HG03354 (cell line): ENCODE measurements at regions not wholly inside any gene's neighbourhood (a gene's known extent, or its start where the extent isn't known, plus 50 kb on each side); places are given as distances from the start of the nearest gene placed in this dataset.

Experiments used
- ATAC-seq: cut with Tn5 transposase; IDR thresholded peaks from one replicate; pipeline ENCODE4 v1.9.1; 2021; ENCODE audit warnings: mild to moderate bottlenecking; ENCODE audit not compliant: unreplicated experiment, poor library complexity, severe bottlenecking

DNA sequence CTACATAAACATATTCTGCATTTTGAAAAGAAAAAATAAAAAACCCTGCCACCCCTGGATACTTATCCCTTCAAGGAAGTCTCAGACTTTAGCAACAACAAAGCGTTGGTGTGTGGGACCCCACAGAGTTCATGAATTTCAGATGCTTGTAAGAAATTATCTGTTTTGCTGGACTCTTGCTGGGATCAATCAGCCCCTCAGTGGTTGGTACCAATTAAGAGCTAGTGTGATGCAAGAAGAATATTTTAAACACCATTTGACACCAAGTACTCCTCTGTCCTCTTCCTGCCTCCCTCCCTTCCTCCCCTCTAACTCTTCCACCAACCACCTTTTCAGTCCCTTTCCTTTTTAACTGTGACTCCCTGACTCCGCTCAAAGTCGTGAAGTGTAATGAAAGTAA is 51.5 kb downstream of the SST start:
- ATAC-seq: no peak

DNA sequence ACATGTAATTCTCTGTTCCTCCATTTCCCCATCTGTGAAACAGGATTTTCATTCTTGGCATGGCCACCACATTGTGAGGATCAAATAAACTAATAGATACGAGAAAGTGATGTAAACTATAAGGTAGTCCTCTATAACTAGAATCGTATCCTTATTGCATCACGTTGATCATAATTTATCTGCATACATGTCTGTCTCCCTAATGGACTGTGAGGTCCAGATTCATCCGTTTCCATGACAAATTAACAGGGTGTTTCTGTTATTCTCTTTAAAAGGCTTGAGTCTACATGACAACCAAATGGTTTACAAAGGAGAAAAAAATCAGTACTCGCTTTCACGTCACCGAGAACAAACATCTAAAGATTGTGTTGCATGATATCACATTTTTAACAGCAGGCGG is 53.0 kb downstream of the SST start:
- ATAC-seq: no peak

DNA sequence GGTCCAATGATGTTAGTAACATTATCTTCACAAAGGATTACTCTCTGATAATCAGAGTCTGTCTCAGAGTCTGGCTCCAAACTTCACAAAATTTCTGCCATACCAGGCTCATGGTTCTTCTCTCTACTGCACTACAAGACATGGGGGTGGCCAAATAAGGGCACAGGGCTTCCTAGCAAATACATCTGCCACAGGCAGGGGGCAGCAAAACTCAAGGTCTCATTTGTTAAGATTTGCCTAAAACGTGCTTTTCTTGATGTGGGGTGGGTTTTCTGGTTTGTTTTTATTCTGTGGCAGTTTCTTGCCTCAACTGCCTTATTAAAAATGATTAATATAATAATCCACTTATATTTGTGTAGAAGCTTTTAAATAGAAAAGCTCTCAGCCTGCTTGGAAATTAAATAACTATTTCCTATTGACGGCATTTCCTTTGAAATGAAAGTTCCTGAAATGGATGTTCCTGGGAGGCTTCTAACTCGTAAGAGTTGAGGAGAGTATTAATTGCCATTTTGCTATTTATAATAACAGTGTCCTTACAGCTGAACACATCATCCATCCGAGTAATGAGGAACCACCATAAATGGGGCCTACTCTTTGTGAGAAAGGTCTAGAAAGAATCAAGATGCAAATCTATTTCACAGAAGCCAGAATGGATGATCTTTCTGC is 53.8 kb downstream of the SST start:
- peak; percentile 86 for ATAC-seq

DNA sequence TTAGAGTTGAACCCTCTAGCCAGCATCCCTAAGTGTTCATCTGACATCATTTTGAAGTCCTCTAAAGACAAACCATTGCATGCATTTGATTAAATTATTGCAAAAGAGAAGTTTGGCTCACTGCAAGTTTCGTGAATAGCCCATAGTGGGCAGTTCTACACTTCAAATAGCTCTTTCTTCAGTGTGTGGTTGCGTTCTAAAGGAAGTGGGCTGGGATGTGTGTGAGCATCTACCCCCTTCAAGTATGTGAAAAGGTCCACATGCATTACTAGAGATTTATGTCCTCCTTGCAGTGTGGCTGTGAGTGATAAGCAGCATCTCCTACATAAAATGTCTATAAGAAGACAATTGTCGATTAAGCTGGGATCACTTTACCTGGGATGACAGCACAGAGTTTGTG is 54.6 kb downstream of the SST start:
- no peak for ATAC-seq

DNA sequence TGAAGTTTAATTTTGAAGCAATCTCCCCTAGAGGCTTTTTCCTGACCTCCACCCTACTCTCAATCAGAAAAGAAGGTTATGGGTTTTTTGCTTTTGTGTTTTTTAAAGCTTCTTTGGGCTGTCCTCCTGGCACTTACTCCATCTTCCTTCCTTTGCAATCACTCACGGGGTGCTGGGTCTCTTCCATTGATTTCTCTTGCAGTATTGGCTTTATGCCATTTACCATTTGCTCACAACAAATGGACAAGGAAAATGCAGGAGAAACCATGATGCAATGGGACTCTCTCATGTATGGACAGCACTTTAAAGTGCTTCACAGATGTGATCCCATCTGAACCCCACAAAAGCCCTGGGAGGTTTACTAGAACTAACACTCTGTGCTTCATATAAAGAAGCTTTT is 57.5 kb downstream of the SST start:
- no peak for ATAC-seq

DNA sequence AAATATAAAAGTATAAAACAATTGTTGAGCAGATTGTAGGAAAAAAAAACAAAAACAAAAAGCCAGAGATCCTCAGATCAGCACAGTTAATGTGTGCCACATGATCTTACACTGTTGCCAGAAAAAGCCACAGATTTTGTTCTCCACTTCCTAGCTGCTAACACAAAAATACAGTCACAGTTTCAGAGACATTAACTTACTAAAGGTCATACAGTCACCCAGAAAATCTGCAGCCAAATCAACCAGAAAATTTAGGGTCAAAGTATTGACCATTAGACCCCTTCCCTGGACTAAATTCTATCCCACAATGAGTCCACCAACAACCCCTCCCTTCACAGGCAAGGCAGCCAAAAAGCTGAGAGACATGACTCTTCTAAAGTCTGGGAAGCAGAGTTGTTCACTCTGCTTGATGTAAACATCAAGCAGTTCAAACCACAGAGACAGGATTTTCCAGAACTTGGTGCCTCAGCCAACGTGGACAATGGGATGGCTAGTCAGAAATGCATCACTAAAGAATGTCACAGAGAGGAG is 59.1 kb downstream of the SST start:
- no peak for ATAC-seq

DNA sequence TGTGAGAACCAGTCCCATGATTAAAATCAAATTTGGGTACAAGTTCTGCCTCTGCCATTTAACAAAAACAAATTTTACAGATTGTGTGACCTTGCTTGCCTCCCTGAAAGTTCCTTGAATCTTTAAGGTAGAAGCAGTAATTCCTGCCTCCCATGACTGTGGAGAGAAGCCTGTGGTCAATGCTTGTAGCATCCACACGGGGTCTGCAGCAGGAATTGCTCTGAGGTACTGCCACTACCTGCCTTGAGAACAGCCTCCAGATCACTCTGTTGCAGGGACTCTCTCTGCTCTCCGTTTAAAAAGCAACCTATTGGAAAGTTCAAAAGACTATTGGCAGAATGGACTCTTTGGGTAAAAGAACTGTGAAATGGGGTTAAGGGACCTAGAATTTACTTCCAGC is 75.9 kb downstream of the SST start:
- no peak for ATAC-seq

DNA sequence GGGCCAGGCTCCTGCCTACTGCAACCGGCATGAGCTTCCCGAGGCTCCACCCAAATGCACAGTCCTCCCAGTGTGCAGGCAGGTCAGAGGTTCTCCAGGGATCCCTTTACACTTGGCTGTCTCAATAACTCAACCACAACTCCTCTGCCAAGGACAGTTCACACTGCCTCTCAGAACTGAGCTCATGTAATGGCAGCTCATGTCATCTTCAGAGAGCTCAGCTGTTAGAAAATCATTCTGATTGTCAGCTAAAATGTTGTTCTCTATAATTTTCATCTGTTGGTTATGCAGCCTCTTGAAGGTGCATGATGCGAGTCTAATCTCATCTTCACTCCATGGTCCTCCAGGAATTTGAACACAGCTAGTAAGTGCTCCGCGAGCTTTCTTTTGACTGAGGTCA is 76.7 kb downstream of the SST start:
- no peak for ATAC-seq

DNA sequence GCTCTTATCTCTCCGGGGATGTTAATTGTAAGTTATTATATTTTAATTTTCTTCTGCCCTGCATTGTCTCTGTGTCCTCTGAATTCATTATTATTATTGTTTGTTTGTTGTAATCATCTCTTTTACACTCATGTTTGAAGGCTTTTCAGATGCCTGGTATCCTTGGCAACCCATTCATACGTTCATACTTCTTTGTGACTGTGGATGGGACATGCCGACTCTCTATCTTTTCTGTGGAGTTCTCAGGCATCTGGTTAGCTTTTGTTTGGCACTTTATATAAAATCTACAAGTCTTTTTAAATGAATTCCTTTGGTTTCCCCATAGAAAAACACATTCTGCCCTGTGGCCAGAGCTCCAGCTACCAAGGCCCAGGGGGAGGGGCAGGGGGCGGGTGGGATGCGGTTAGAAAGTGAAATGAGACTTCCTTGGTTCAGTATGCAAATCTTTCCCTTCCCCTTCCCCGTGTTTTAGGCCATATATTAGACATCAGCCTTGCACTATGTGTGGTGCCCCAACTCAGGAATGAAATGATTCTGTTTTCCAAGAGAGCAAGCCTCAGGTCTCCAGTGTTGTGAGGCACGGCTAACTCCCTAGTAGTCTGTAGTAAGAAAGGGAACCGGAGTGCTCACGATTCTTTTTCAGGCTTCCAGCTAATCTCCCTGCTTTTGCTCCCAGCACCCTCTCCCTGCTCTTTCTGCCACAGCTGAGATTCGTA is 79.2 kb downstream of the SST start:
- no peak for ATAC-seq

DNA sequence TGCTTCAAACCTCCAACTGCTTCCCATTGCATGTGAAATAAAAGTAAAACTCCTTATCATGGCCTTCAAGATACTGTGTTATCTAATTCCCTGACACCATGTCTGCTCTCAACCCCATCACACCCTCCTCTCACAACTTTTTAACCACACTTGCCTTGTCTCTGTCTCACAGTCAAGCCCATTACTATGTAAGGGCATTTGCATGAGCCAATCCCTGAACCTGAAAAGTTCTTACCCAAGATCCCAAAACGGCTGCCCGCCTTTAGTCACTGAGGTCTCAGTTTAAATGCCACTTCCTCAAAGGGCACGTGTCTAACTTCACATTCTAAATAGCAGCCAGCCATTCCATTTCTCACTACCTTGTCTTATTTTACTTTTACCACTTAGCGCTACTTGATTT is 83.1 kb downstream of the SST start:
- ATAC-seq: no peak

DNA sequence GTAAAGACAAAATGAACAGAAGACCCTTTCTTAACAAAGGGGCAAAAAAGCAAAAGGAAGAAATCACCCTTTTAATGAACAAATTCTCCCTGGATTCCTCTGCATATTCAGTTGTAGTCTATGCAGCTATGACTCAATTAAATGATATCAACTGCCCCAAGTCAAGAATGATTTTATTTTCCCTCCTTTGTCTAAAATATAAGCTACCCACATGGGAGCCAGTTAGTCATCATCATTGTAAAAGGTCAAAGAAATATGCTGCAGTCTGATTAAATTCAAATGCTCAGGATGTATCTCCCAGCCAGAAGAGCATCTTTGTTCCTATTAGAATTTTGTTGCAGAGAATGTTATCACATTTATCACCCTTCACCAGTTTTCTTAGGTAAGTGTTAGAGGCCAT is 84.0 kb downstream of the SST start:
- ATAC-seq: no peak

DNA sequence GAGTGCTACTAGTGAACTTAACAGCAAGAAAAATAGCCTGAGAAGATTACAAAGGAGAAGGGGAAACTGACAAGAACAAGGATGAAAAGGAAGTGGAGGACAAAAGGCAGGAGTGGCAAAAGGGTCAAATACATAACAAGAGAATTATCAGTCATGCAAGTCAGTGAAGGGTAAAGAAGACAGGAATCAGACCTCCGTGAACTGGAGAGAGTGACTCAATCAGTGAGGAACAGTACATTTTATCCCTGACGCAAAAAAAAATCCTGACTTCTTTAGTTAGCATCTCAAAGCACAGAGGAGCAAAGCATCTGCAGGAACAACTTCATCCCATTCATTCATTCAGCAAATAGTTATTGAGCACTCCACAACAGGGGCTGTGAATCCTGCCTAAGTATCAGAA is 97.8 kb downstream of the SST start:
- no peak for ATAC-seq

DNA sequence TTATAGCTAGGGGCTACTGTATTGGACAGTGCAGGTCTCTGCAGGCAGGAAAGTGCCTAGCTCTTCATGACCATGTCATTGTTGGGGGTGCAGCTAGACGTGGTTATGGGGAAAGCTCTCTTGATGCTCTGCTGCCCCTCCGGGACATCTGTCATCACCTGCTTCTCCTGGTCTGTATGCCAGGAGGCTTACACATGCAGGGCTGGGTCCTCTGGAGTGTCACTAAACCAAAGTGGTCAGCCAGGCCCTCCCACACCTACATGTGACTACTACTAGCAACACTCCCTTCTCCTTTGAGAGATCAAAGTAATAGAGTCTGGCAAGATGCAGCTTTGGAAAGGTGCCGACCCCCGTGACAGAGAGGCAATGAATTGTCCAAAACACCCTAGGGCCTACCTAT is 98.5 kb downstream of the SST start:
- no peak for ATAC-seq

DNA sequence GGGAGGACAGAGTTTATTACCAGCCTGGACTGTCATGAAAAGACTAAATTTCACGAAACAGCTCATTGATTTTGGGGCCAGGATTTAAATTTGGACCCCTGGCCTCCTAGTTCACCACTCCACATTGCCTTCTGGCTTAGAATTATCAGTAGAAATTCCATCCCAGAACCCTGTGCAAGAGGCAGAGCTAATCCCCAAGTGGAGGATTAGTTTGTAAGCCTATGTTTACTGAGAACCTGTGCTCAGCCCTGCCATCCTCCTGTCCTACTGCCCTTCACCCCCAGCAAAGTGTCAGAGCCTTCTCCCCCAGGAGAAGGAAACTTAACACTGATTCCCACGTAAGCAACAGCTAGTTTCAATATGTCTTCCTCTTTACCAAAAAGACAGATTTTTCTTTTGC is 99.4 kb downstream of the SST start:
- ATAC-seq: no peak

DNA sequence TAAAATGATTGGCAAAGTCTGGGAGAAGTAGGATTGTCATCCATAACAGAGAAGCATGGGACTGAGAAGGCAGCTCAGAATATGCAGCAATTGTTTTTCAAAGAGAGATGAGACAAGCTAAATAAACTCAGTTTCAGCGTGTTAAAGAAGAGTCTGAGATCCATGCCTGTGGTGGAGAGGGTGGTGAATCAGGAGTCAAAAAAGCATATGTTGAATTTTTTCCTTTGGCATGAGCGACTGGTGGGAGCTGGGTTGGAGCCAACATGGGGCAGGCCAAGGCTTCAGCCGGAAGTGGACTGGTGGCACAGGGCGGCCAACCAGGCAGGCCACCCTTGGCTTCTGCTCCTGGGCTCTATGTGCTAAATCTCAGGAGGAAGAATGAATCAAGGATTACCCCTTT is 102.0 kb downstream of the SST start:
- ATAC-seq: no peak

DNA sequence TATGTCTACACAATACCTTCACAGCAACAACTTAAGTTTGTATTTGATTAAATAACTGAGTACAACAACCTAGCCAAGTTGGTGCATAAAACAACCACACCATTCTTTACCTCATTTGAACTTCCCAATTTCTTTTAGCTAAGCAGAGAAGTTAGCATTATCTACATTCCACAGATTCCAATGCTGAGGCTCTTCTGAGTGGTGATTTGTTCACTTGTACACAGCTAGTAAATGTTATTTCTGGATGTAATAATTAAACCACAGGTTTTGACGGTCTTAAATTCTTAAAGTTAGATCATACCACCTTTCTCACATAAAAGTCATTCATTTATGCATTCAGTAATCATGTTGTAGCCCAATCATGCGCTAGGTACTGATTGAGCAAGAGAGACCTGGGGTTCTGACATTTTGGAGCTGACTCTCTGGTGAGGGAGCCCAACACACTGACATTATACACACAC is 102.5 kb downstream of the SST start:
- no peak for ATAC-seq

DNA sequence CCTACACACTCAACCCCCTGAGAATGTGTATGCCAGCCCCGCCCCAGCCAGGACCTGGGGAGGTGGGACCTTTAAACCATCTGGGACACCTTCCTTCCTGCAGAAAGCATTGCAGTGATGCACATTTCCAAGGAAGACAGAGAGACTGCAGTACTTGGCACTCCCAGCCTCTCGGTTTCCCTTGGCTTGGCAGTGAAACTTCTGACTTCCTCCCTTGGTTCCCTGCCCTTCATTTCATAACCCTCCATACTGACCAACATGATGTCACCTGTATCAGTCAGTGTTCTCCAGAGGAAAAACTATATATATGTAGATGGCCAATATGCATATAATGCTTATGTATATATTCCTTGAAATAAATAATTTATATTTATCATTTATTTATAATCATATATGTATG is 103.2 kb downstream of the SST start:
- no peak for ATAC-seq

DNA sequence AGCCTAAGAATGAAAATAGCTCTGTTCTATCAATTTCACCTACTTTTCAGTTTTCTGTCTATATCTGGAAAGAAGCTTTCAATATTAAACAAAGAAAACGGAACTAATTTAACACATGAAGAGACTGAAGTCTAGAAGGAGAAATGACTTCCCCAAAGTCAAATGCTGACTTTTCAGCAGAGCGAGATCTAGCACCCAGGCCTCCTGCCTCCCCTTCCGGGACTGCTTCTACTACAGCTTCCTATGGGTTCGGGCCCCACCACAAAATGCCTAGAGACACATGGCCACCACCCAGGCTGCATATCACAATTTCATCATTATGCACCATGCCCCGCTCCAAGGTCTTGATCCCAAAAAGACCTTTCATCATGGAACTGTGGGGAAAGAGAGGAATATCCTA is 104.5 kb downstream of the SST start:
- no peak for ATAC-seq

DNA sequence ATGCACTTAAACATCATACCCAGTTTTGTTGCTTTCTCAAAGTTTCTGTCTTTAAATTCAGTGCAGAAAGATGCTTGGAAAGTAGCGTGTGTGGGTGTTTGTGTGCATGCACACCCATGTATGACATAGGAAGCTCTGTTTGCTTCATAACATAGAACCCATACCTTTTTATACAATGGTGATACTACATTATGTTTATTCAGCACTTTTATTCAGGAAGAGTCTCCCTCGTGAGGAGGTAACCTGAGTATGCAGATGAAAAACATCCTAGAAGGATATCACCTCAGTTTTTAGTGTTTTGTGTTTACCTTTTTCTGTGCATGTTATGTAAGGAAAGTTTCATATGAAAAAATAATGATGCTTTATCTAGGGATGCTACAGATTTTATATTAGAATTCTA is 111.2 kb downstream of the SST start:
- ATAC-seq: no peak

DNA sequence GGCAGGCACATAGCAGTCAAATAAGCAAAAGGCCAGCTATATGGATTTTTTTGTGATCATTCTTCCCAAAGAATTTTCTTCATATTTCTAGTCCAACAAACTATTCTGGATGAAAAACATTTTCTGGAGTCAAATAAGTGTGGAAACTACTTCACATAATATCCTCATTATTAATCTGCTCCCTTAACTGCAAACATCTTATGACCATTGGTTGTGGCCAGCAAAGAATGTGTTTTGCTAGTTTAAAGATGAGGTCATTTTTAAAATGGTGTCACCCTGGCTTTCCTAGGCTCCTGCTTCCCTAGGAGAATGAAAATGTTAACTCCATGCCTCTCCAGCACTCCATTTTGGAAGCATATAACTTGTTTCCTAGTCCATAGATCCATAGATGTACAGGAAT is 118.8 kb downstream of the SST start:
- ATAC-seq: no peak

DNA sequence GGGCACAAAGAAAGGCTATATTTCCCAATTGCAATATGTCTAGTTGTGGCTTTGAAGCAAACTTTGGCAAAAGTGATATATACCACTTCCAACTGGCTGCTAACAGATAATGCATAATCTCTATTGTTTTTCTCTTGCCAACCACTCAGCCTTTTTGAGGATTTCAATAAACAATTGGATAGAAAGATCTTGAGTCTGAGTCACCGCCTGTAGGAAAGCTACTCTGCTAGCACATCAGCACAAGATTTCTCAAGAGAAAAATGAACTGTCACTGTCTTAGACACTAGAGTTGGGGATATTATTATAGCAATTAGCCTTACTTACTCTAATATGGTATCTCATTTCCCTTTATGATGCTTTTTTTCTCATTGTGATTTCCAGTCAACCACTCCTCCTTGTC is 119.7 kb downstream of the SST start:
- ATAC-seq: no peak

DNA sequence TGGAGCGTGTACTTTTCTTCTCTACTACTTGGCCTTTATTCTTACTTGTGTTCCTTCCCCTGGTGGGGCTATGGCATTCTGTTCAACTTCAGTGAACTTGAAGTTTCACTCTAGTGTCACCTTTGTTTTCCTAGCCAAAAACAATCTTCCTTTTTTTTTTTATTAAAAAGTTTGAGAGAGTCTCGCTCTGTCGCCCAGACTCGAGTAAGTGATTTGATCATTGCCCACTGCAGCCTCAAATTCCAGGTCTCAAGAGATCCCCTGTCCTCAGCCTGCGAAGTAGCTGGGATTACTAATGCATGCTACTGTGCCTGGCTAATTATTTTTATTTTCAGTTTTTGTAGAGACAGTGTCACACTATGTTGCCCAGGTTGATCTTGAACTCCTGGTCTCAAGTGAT is 124.8 kb downstream of the SST start:
- ATAC-seq: no peak
